Ovary (tissue), 7 donors: ENCODE measurements at regions not wholly inside any gene's neighbourhood (a gene's known extent, or its start where the extent isn't known, plus 50 kb on each side); places are given as distances from the start of the nearest gene placed in this dataset.

Experiments
- DNase-seq, 5 donors: peaks; one replicate each; pipeline ENCODE4 v3.0.0-alpha.2; 2019 to 2020
- H3K27ac ChIP-seq, 2 donors: fragments of 200-600 bp; one replicate each; pipeline versions ENCODE4 v1.5.1 to v1.8.0; 2019 to 2022
- H3K27me3 ChIP-seq: fragments of 200-600 bp; one replicate; pipeline ENCODE4 v1.8.0; 2022
- H3K36me3 ChIP-seq: fragments of 200-600 bp; sonication (generic); one replicate; pipeline ENCODE4 v1.5.1; 2019
- H3K4me1 ChIP-seq: one replicate; pipeline ENCODE4 v1.8.1; 2013; ENCODE audit warnings: mild to moderate bottlenecking, moderate library complexity; ENCODE audit not compliant: insufficient read depth
- H3K4me3 ChIP-seq: fragments of 200-600 bp; sonication (generic); one replicate; pipeline ENCODE4 v1.5.1; 2017
- H3K9me3 ChIP-seq, 2 donors: fragments of 200-600 bp in 1 of 2; sonication (generic) in 1 of 2; one replicate each; pipeline versions ENCODE4 v1.5.1 to v1.8.1; 2013 to 2019; ENCODE audit warnings: mild to moderate bottlenecking in 1 of 2, moderate library complexity in 1 of 2
- CTCF ChIP-seq, 3 donors: fragments of 450-650 bp in 2 of 3; fragments of 200-600 bp in 1 of 3; IDR thresholded peaks; one replicate each; pipeline versions ENCODE4 v1.5.1 to v1.8.0; 2016 to 2022; ENCODE audit warnings: antibody characterized with exemption in 3 of 3, mild to moderate bottlenecking in 1 of 3
- EP300 ChIP-seq: sonication (generic); formaldehyde crosslinking; IDR thresholded peaks from one replicate; pipeline ENCODE4 v1.6.1; 2017; ENCODE audit warnings: antibody characterized with exemption
- POLR2A ChIP-seq: fragments of 450-650 bp; IDR thresholded peaks from one replicate; pipeline ENCODE4 v1.6.1; 2017; ENCODE audit warnings: antibody characterized with exemption, mild to moderate bottlenecking, moderate library complexity
- WGBS, 3 donors: extraction: QIAGEN DNeasy Blood & Tissue Kit in 1 of 3; methylation state at CpG; one replicate each; pipeline versions ENCODE4 v1.1.5 to v1.1.7; 2013 to 2017; 5-methylcytosine and 5-hydroxymethylcytosine counted together
- intact Hi-C, 4 donors: fragments of 100-400 bp; cut with DNase I; formaldehyde crosslinking; loops; one replicate each; pipeline versions ENCODE4 v1.11.0 to v1.15.1; 2022 to 2023
- donor health status: DM: no; HTN: no; CAD: no; lungs with moderate emphysema.
- donor health status: DM: no; HTN: no; CAD: no.
- donor health status: Bipolar disorder and iron deficiency.
- donor health status: DM: no; HTN: no; CAD: no.
- donor health status: DM: yes; HTN: yes; CAD: no.

- Histone ChIP-seq H3K4me3 (no peak overlapping the region), H3K27me3 (no peaks in the 10 kb centered on the region), H3K36me3 (no peaks in the 10 kb centered on the region), H3K4me1 (no peaks in the 10 kb centered on the region), H3K27ac (no peak overlapping the region), H3K9me3 (no peaks in the 10 kb centered on the region)
- intact Hi-C loops: no loop called here
- TF ChIP-seq CTCF (IDR thresholded peaks at IDR 0.05) (no peak), POLR2A (no peak), EP300 (no peak)
- no peak for DNase-seq
These were observed 794.5 kb downstream of the DSC3 start for GRCh38 chr18:30248056-30248455.

- H3K4me3 ChIP-seq: no peak overlapping the region
- H3K27me3 ChIP-seq: no peaks in the 10 kb centered on the region
- no peaks in the 10 kb centered on the region for H3K4me1 ChIP-seq
- intact Hi-C loops: no loop called here
- no peak for DNase-seq
- TF ChIP-seq EP300: no peak
- no peak for TF ChIP-seq POLR2A
- no peak for TF ChIP-seq CTCF (IDR thresholded peaks at IDR 0.05)
- no peaks in the 10 kb centered on the region for H3K36me3 ChIP-seq
- whole genome bisulfite sequencing, 3 donors: 12 to 19% (median 16%) methylated on average over 3 of the region's 3 CpGs
- no peaks in the 10 kb centered on the region for H3K9me3 ChIP-seq
- H3K27ac ChIP-seq: no peak overlapping the region
These were observed 796.6 kb downstream of the DSC3 start for GRCh38 chr18:30245766-30246455.

- no peaks in the 10 kb centered on the region for H3K4me1 ChIP-seq
These were observed 807.8 kb downstream of the DSC3 start for GRCh38 chr18:30234755-30235154.

GRCh38 chr18:30211112-30211511, 831.4 kb downstream of the DSC3 start:
- no peak for TF ChIP-seq CTCF (IDR thresholded peaks at IDR 0.05)
- DNase-seq: no peak
- Histone ChIP-seq H3K27ac (no peak overlapping the region), H3K27me3 (no peaks in the 10 kb centered on the region), H3K4me3 (no peak overlapping the region), H3K9me3 (no peaks in the 10 kb centered on the region), H3K4me1 (no peaks in the 10 kb centered on the region), H3K36me3 (no peaks in the 10 kb centered on the region)
- intact Hi-C loops: no loop called here

More at GRCh38 chr18:30234755-30235154, 807.8 kb downstream of the DSC3 start:
- Histone ChIP-seq H3K36me3 (no peaks in the 10 kb centered on the region), H3K27me3 (peaks cover 3% of the 10 kb centered on the region), H3K4me3 (no peak overlapping the region), H3K27ac (no peak overlapping the region), H3K9me3 (no peaks in the 10 kb centered on the region)
- intact Hi-C loops: no loop called here
- no peak for DNase-seq
- TF ChIP-seq EP300 (no peak), CTCF (IDR thresholded peaks at IDR 0.05) (no peak), POLR2A (no peak)

- intact Hi-C loops: no loop called here
- no peaks in the 10 kb centered on the region for H3K36me3 ChIP-seq
- H3K9me3 ChIP-seq: no peaks in the 10 kb centered on the region
- no peaks in the 10 kb centered on the region for H3K27me3 ChIP-seq
- no peaks in the 10 kb centered on the region for H3K4me1 ChIP-seq
- no peak overlapping the region for H3K4me3 ChIP-seq
- no peak for DNase-seq
- TF ChIP-seq CTCF (IDR thresholded peaks at IDR 0.05) (no peak), POLR2A (no peak), EP300 (no peak)
- 68 to 82% (median 70%) methylated on average over 1 of the region's 1 CpG for WGBS, 3 donors
- H3K27ac ChIP-seq: no peak overlapping the region
These were observed 834.0 kb downstream of the DSC3 start for GRCh38 chr18:30208546-30208945.
